ENCODE measurements at regions not wholly inside any gene's neighbourhood (a gene's known extent, or its start where the extent isn't known, plus 50 kb on each side); places are given as distances from the start of the nearest gene placed in this dataset.

DNA sequence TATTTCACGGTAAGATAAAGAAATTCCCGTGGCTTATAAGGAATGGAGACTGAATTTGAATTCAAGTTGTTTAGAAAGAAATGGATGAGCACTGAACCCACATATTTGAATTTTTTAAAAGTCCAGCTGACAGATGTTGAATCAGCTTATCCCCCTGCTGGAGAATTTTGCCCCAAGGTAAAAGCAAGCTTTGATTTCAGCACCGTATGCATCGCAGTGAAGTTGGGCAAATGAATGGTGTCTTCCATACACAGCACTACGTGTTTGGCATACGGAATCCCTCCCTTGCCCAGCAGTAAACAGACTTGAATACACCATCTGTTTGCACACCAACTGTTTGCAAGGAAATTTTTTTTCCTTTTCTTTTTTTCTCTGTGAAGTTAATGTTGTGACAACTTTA lies 77.5 kb upstream of the PEG3 start:
- TF ChIP-seq POLR2AphosphoS5 (IDR thresholded peaks at IDR 0.05; ENCODE audit: low read depth): no peak
- TF ChIP-seq, protein P1, sequence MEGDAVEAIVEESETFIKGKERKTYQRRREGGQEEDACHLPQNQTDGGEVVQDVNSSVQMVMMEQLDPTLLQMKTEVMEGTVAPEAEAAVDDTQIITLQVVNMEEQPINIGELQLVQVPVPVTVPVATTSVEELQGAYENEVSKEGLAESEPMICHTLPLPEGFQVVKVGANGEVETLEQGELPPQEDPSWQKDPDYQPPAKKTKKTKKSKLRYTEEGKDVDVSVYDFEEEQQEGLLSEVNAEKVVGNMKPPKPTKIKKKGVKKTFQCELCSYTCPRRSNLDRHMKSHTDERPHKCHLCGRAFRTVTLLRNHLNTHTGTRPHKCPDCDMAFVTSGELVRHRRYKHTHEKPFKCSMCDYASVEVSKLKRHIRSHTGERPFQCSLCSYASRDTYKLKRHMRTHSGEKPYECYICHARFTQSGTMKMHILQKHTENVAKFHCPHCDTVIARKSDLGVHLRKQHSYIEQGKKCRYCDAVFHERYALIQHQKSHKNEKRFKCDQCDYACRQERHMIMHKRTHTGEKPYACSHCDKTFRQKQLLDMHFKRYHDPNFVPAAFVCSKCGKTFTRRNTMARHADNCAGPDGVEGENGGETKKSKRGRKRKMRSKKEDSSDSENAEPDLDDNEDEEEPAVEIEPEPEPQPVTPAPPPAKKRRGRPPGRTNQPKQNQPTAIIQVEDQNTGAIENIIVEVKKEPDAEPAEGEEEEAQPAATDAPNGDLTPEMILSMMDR (IDR thresholded peaks at IDR 0.05; ENCODE audit: insufficient read depth, low read length): no peak
- TF ChIP-seq GABPA (IDR thresholded peaks at IDR 0.05; ENCODE audit: low read depth): no peak
- TF ChIP-seq, protein P2, sequence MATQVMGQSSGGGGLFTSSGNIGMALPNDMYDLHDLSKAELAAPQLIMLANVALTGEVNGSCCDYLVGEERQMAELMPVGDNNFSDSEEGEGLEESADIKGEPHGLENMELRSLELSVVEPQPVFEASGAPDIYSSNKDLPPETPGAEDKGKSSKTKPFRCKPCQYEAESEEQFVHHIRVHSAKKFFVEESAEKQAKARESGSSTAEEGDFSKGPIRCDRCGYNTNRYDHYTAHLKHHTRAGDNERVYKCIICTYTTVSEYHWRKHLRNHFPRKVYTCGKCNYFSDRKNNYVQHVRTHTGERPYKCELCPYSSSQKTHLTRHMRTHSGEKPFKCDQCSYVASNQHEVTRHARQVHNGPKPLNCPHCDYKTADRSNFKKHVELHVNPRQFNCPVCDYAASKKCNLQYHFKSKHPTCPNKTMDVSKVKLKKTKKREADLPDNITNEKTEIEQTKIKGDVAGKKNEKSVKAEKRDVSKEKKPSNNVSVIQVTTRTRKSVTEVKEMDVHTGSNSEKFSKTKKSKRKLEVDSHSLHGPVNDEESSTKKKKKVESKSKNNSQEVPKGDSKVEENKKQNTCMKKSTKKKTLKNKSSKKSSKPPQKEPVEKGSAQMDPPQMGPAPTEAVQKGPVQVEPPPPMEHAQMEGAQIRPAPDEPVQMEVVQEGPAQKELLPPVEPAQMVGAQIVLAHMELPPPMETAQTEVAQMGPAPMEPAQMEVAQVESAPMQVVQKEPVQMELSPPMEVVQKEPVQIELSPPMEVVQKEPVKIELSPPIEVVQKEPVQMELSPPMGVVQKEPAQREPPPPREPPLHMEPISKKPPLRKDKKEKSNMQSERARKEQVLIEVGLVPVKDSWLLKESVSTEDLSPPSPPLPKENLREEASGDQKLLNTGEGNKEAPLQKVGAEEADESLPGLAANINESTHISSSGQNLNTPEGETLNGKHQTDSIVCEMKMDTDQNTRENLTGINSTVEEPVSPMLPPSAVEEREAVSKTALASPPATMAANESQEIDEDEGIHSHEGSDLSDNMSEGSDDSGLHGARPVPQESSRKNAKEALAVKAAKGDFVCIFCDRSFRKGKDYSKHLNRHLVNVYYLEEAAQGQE (IDR thresholded peaks at IDR 0.05; ENCODE audit: insufficient replicate concordance, low read depth): no peak
- TF ChIP-seq SPI1 (IDR thresholded peaks at IDR 0.05; ENCODE audit: borderline replicate concordance, low read depth): no peak
